ENCODE measurements at regions not wholly inside any gene's neighbourhood (a gene's known extent, or its start where the extent isn't known, plus 50 kb on each side); places are given as distances from the start of the nearest gene placed in this dataset.

- FAIRE-seq = no peak
- no peaks in the 10 kb centered on the region for H3K36me3 Mint-ChIP-seq (ENCODE audit: low read depth, unreplicated experiment)
- H3K27me3 Mint-ChIP-seq (ENCODE audit: low read depth, unreplicated experiment) = no peaks in the 10 kb centered on the region
- H4K20me1 ChIP-seq (ENCODE audit: insufficient read depth, low read length) = no peaks in the 10 kb centered on the region
- no peak overlapping the region for H3K4me3 Mint-ChIP-seq (ENCODE audit: unreplicated experiment)
- no peak for TF ChIP-seq CTCF (IDR thresholded peaks at IDR 0.05; ENCODE audit: insufficient read depth, low read depth, low read length)
- no peak overlapping the region for H2AFZ ChIP-seq (ENCODE audit: low read depth, low read length)
- H3K9ac ChIP-seq (ENCODE audit: low read length) = no peak overlapping the region
- H3K27ac Mint-ChIP-seq (ENCODE audit: unreplicated experiment) = no peak overlapping the region
- H3K36me3 ChIP-seq (ENCODE audit: insufficient read depth, low read length) = no peaks in the 10 kb centered on the region
- no peak overlapping the region for H3K4me3 ChIP-seq (ENCODE audit: insufficient read depth, low read depth, low read length)
- peaks cover 1% of the 10 kb centered on the region for H3K4me1 Mint-ChIP-seq (ENCODE audit: low read depth, unreplicated experiment)
- no peak for DNase-seq (ENCODE audit: low read depth)
- H3K27me3 ChIP-seq (ENCODE audit: insufficient read depth, low read length) = no peaks in the 10 kb centered on the region
- H3K4me2 ChIP-seq (ENCODE audit: low read length) = no peak overlapping the region
- H3K9me3 ChIP-seq (ENCODE audit: insufficient read depth, low read depth, low read length) = no peaks in the 10 kb centered on the region
- no peaks in the 10 kb centered on the region for H3K4me1 ChIP-seq (ENCODE audit: insufficient read depth, low read length)
- no peaks in the 10 kb centered on the region for H3K9me3 Mint-ChIP-seq (ENCODE audit: unreplicated experiment)
- H3K79me2 ChIP-seq (ENCODE audit: insufficient read depth, low read length) = no peaks in the 10 kb centered on the region
- H3K27ac ChIP-seq (ENCODE audit: low read depth, low read length) = no peak overlapping the region
These were observed 518.0 kb upstream of the SLC35B3 start for GRCh38 chr6:8953310-8953709.

GRCh38 chr6:8948733-8949132 is 513.4 kb upstream of the SLC35B3 start:
- no peak overlapping the region for H3K27ac Mint-ChIP-seq (ENCODE audit: unreplicated experiment)
- Histone ChIP-seq H4K20me1 (ENCODE audit: insufficient read depth, low read length) (no peaks in the 10 kb centered on the region), H3K9ac (ENCODE audit: low read length) (no peak overlapping the region), H3K27ac (ENCODE audit: low read depth, low read length) (no peak overlapping the region), H3K4me2 (ENCODE audit: low read length) (no peak overlapping the region), H2AFZ (ENCODE audit: low read depth, low read length) (no peak overlapping the region), H3K4me1 (ENCODE audit: insufficient read depth, low read length) (no peaks in the 10 kb centered on the region), H3K36me3 (ENCODE audit: insufficient read depth, low read length) (no peaks in the 10 kb centered on the region), H3K79me2 (ENCODE audit: insufficient read depth, low read length) (no peaks in the 10 kb centered on the region), H3K27me3 (ENCODE audit: insufficient read depth, low read length) (no peaks in the 10 kb centered on the region), H3K9me3 (ENCODE audit: insufficient read depth, low read depth, low read length) (no peaks in the 10 kb centered on the region), H3K4me3 (ENCODE audit: insufficient read depth, low read depth, low read length) (no peak overlapping the region)
- no peaks in the 10 kb centered on the region for H3K9me3 Mint-ChIP-seq (ENCODE audit: unreplicated experiment)
- TF ChIP-seq EZH2 (IDR thresholded peaks at IDR 0.05; ENCODE audit: insufficient read depth, low read length) (no peak), CTCF (IDR thresholded peaks at IDR 0.05; ENCODE audit: insufficient read depth, low read depth, low read length) (no peak)
- FAIRE-seq (no peak), DNase-seq (ENCODE audit: low read depth) (no peak)
- no peaks in the 10 kb centered on the region for H3K36me3 Mint-ChIP-seq (ENCODE audit: low read depth, unreplicated experiment)
- no peak overlapping the region for H3K4me3 Mint-ChIP-seq (ENCODE audit: unreplicated experiment)
- no peaks in the 10 kb centered on the region for H3K4me1 Mint-ChIP-seq (ENCODE audit: low read depth, unreplicated experiment)
- no peaks in the 10 kb centered on the region for H3K27me3 Mint-ChIP-seq (ENCODE audit: low read depth, unreplicated experiment)

- H3K9me3 Mint-ChIP-seq (ENCODE audit: unreplicated experiment) = no peaks in the 10 kb centered on the region
- no peaks in the 10 kb centered on the region for H3K4me1 ChIP-seq (ENCODE audit: insufficient read depth, low read length)
- H3K36me3 ChIP-seq (ENCODE audit: insufficient read depth, low read length) = no peaks in the 10 kb centered on the region
- H3K79me2 ChIP-seq (ENCODE audit: insufficient read depth, low read length) = no peaks in the 10 kb centered on the region
- H3K4me3 Mint-ChIP-seq (ENCODE audit: unreplicated experiment) = no peak overlapping the region
- H3K4me3 ChIP-seq (ENCODE audit: insufficient read depth, low read depth, low read length) = no peak overlapping the region
- no peaks in the 10 kb centered on the region for H3K27me3 ChIP-seq (ENCODE audit: insufficient read depth, low read length)
- FAIRE-seq = no peak
- no peak for DNase-seq (ENCODE audit: low read depth)
- H3K4me1 Mint-ChIP-seq (ENCODE audit: low read depth, unreplicated experiment) = no peaks in the 10 kb centered on the region
- no peaks in the 10 kb centered on the region for H3K9me3 ChIP-seq (ENCODE audit: insufficient read depth, low read depth, low read length)
- no peak overlapping the region for H3K9ac ChIP-seq (ENCODE audit: low read length)
- H3K27me3 Mint-ChIP-seq (ENCODE audit: low read depth, unreplicated experiment) = no peaks in the 10 kb centered on the region
- no peaks in the 10 kb centered on the region for H3K36me3 Mint-ChIP-seq (ENCODE audit: low read depth, unreplicated experiment)
- H3K27ac ChIP-seq (ENCODE audit: low read depth, low read length) = no peak overlapping the region
- no peak overlapping the region for H2AFZ ChIP-seq (ENCODE audit: low read depth, low read length)
- no peak overlapping the region for H3K4me2 ChIP-seq (ENCODE audit: low read length)
- no peak overlapping the region for H3K27ac Mint-ChIP-seq (ENCODE audit: unreplicated experiment)
- H4K20me1 ChIP-seq (ENCODE audit: insufficient read depth, low read length) = no peaks in the 10 kb centered on the region
- TF ChIP-seq EZH2 (IDR thresholded peaks at IDR 0.05; ENCODE audit: insufficient read depth, low read length) = no peak
- no peak for TF ChIP-seq CTCF (IDR thresholded peaks at IDR 0.05; ENCODE audit: insufficient read depth, low read depth, low read length)
These were observed 512.6 kb upstream of the SLC35B3 start for GRCh38 chr6:8947900-8948299.
